HG02571 (cell line): ENCODE measurements at regions not wholly inside any gene's neighbourhood (a gene's known extent, or its start where the extent isn't known, plus 50 kb on each side); places are given as distances from the start of the nearest gene placed in this dataset.

Source experiments
- ATAC-seq: cut with Tn5 transposase; IDR thresholded peaks from one replicate; pipeline ENCODE4 v1.9.1; 2021; ENCODE audit warnings: mild to moderate bottlenecking, moderate library complexity; ENCODE audit not compliant: unreplicated experiment

GRCh38 chr12:92089559-92089958 is 56.1 kb downstream of the BTG1 start:
- no peak for ATAC-seq

GRCh38 chr12:92088805-92089204 is 56.8 kb downstream of the BTG1 start:
- ATAC-seq: no peak

GRCh38 chr12:92085736-92086040 is 60.0 kb downstream of the BTG1 start:
- no peak for ATAC-seq

GRCh38 chr12:92085040-92085735 is 60.5 kb downstream of the BTG1 start:
- ATAC-seq: no peak

- no peak for ATAC-seq
Measured at GRCh38 chr12:92080911-92081285, 64.7 kb downstream of the BTG1 start.

GRCh38 chr12:92079054-92079385 is 66.6 kb downstream of the BTG1 start:
- no peak for ATAC-seq

- no peak for ATAC-seq
Measured at GRCh38 chr12:92078167-92079053, 67.2 kb downstream of the BTG1 start.

- no peak for ATAC-seq
Measured at GRCh38 chr12:92077530-92077929, 68.1 kb downstream of the BTG1 start.

- no peak for ATAC-seq
Measured at GRCh38 chr12:92076101-92076500, 69.5 kb downstream of the BTG1 start.

GRCh38 chr12:92075425-92075914 is 70.2 kb downstream of the BTG1 start:
- ATAC-seq: no peak

- no peak for ATAC-seq
Measured at GRCh38 chr12:92074889-92075288, 70.8 kb downstream of the BTG1 start.

- no peak for ATAC-seq
Measured at GRCh38 chr12:92073094-92073493, 72.6 kb downstream of the BTG1 start.

GRCh38 chr12:92072112-92072511 is 73.5 kb downstream of the BTG1 start:
- no peak for ATAC-seq

- ATAC-seq: no peak
Measured at GRCh38 chr12:92070864-92071445, 74.7 kb downstream of the BTG1 start.

GRCh38 chr12:92070054-92070863 is 75.4 kb downstream of the BTG1 start:
- ATAC-seq: no peak

GRCh38 chr12:92068459-92068858 is 77.2 kb downstream of the BTG1 start:
- no peak for ATAC-seq

- peak; percentile 47 for ATAC-seq
Measured at GRCh38 chr12:92065639-92066038, 80.0 kb downstream of the BTG1 start.

GRCh38 chr12:92065018-92065499 is 80.6 kb downstream of the BTG1 start:
- ATAC-seq: peak; percentile 68

GRCh38 chr12:92064422-92064821 is 81.2 kb downstream of the BTG1 start:
- ATAC-seq: no peak

- ATAC-seq: no peak
Measured at GRCh38 chr12:92063641-92064040, 82.0 kb downstream of the BTG1 start.
